GM23338 (cell line): ENCODE measurements at regions not wholly inside any gene's neighbourhood (a gene's known extent, or its start where the extent isn't known, plus 50 kb on each side); places are given as distances from the start of the nearest gene placed in this dataset.

Source experiments
- ATAC-seq: fragments of 200-7000 bp; cut with Tn5 transposase; 3 replicates; pipeline ENCODE4 v1.9.1; 2020
- DNase-seq: peaks from one replicate; pipeline ENCODE4 v3.0.0-alpha.2; 2015; ENCODE audit warnings: low spot score
- H2AFZ ChIP-seq: fragments of 200-600 bp; sonication (generic); 2 replicates; pipeline ENCODE4 v1.8.0; 2016; ENCODE audit warnings: antibody characterized with exemption, mild to moderate bottlenecking, moderate library complexity
- H3F3A ChIP-seq: fragments of 200-600 bp; sonication (generic); replicated peaks from 2 replicates; pipeline ENCODE4 v1.8.0; 2017; ENCODE audit warnings: antibody characterized with exemption, mixed run types, low read depth
- H3K27ac ChIP-seq: fragments of 200-600 bp; sonication (generic); 2 replicates; pipeline ENCODE4 v1.6.1; 2016; ENCODE audit warnings: low read depth
- H3K27me3 ChIP-seq: fragments of 200-600 bp; sonication (generic); 2 replicates; pipeline ENCODE4 v1.8.0; 2016; ENCODE audit warnings: mild to moderate bottlenecking, mixed run types, moderate library complexity; ENCODE audit not compliant: insufficient read depth
- H3K36me3 ChIP-seq: fragments of 200-600 bp; sonication (generic); 2 replicates; pipeline ENCODE4 v1.8.0; 2016; ENCODE audit warnings: mild to moderate bottlenecking; ENCODE audit not compliant: insufficient read depth
- H3K4me1 ChIP-seq: fragments of 200-600 bp; sonication (generic); 2 replicates; pipeline ENCODE4 v1.8.0; 2016; ENCODE audit warnings: mild to moderate bottlenecking, moderate library complexity; ENCODE audit not compliant: insufficient read depth
- H3K4me2 ChIP-seq: fragments of 200-600 bp; sonication (generic); 2 replicates; pipeline ENCODE4 v1.7.1; 2017; ENCODE audit warnings: mixed run types
- H3K4me3 ChIP-seq: fragments of 200-600 bp; sonication (generic); 2 replicates; pipeline ENCODE4 v1.6.1; 2016; ENCODE audit warnings: mixed run types
- H3K79me2 ChIP-seq: fragments of 200-600 bp; sonication (generic); replicated peaks from 2 replicates; pipeline ENCODE4 v1.8.0; 2017; ENCODE audit warnings: mild to moderate bottlenecking; ENCODE audit not compliant: insufficient read depth
- H3K9me2 ChIP-seq: fragments of 200-600 bp; sonication (generic); 2 replicates; pipeline ENCODE4 v1.8.0; 2017; ENCODE audit not compliant: insufficient read depth
- H4K20me1 ChIP-seq: fragments of 200-600 bp; sonication (generic); replicated peaks from 2 replicates; pipeline ENCODE4 v1.8.0; 2017; ENCODE audit warnings: mild to moderate bottlenecking; ENCODE audit not compliant: insufficient read depth
- H3K27ac Mint-ChIP-seq: 2 replicates; pipeline ENCODE4 v1.8.0; 2020; ENCODE audit warnings: inconsistent platforms, mild to moderate bottlenecking, moderate library complexity, mixed read lengths
- H3K27me3 Mint-ChIP-seq: 3 replicates; pipeline ENCODE4 v1.8.0; 2022; ENCODE audit warnings: low read depth, mild to moderate bottlenecking, moderate library complexity, mixed read lengths, inconsistent platforms; ENCODE audit not compliant: insufficient read depth, poor library complexity
- H3K36me3 Mint-ChIP-seq: 3 replicates; pipeline ENCODE4 v1.8.0; 2021; ENCODE audit warnings: low read depth, mild to moderate bottlenecking, inconsistent platforms, moderate library complexity, mixed read lengths
- H3K4me1 Mint-ChIP-seq: 3 replicates; pipeline ENCODE4 v1.8.0; 2020; ENCODE audit warnings: mild to moderate bottlenecking, inconsistent platforms, mixed read lengths
- H3K4me3 Mint-ChIP-seq: 3 replicates; pipeline ENCODE4 v1.8.0; 2021; ENCODE audit warnings: moderate library complexity, mild to moderate bottlenecking, inconsistent platforms, mixed read lengths
- H3K9me3 Mint-ChIP-seq: 3 replicates; pipeline ENCODE4 v1.8.0; 2020; ENCODE audit warnings: moderate library complexity, mild to moderate bottlenecking, inconsistent platforms, mixed read lengths
- CREB1 ChIP-seq: fragments of 250-450 bp; sonication (Bioruptor Pico); IDR thresholded peaks from 2 replicates; pipeline ENCODE4 v1.5.0; 2020; ENCODE audit warnings: low read depth, mild to moderate bottlenecking, moderate library complexity
- EZH2phosphoT487 ChIP-seq: fragments of 200-600 bp; sonication (generic); IDR thresholded peaks from one replicate; pipeline ENCODE4 v1.8.1; 2018; ENCODE audit warnings: antibody characterized with exemption; ENCODE audit not compliant: unreplicated experiment
- JUNB ChIP-seq: IDR thresholded peaks from one replicate; pipeline ENCODE4 v1.6.1; 2016; ENCODE audit warnings: antibody characterized with exemption; ENCODE audit not compliant: unreplicated experiment
- POLR2AphosphoS5 ChIP-seq: IDR thresholded peaks from 2 replicates; pipeline ENCODE4 v1.6.1; 2016; ENCODE audit warnings: antibody characterized with exemption, low read depth
- REST ChIP-seq: IDR thresholded peaks from one replicate; pipeline ENCODE4 v1.6.1; 2018; ENCODE audit warnings: antibody characterized with exemption; ENCODE audit not compliant: unreplicated experiment
- STAT1 ChIP-seq: IDR thresholded peaks from one replicate; pipeline ENCODE4 v1.6.1; 2016; ENCODE audit warnings: antibody characterized with exemption; ENCODE audit not compliant: unreplicated experiment
- ZNF331 ChIP-seq: fragments of 250-450 bp; sonication (Bioruptor Pico); IDR thresholded peaks from 2 replicates; pipeline ENCODE4 v1.5.0; 2020; ENCODE audit warnings: low read depth, mild to moderate bottlenecking, moderate library complexity
- ZNF462 ChIP-seq: fragments of 250-450 bp; sonication (Bioruptor Pico); IDR thresholded peaks from 2 replicates; pipeline ENCODE4 v1.5.0; 2020; ENCODE audit warnings: mild to moderate bottlenecking, moderate library complexity

GRCh38 chr6:22804620-22805261, 235.4 kb downstream of the HDGFL1 start:
- H3K36me3 Mint-ChIP-seq, result no peaks in the 10 kb centered on the region
- H3K27ac Mint-ChIP-seq, result no peak overlapping the region
- no peak overlapping the region for H3K4me3 Mint-ChIP-seq
- Histone ChIP-seq H3K27ac (no peak overlapping the region), H3K4me3 (no peak overlapping the region), H3K36me3 (no peaks in the 10 kb centered on the region), H3K9me2 (peaks cover 16% of the 10 kb centered on the region), H4K20me1 (no peaks in the 10 kb centered on the region), H3K79me2 (no peaks in the 10 kb centered on the region), H3K4me2 (no peak overlapping the region), H3K4me1 (peaks cover 13% of the 10 kb centered on the region), H3K27me3 (no peaks in the 10 kb centered on the region), H3F3A (no peaks in the 10 kb centered on the region), H2AFZ (no peak overlapping the region)
- ATAC-seq (no peak), DNase-seq (no peak)
- H3K4me1 Mint-ChIP-seq, result peaks cover 16% of the 10 kb centered on the region
- no peaks in the 10 kb centered on the region for H3K27me3 Mint-ChIP-seq
- H3K9me3 Mint-ChIP-seq, result no peaks in the 10 kb centered on the region
- no peak for TF ChIP-seq JUNB
- TF ChIP-seq REST, result no peak
- no peak for TF ChIP-seq EZH2phosphoT487
- TF ChIP-seq ZNF462 (CRISPR knock-in tag), result no peak
- no peak for TF ChIP-seq POLR2AphosphoS5
- no peak for TF ChIP-seq STAT1
- TF ChIP-seq CREB1 (CRISPR knock-in tag), result no peak
- no peak for TF ChIP-seq ZNF331
